Nucleus accumbens (tissue), 56 donors: ENCODE measurements at regions not wholly inside any gene's neighbourhood (a gene's known extent, or its start where the extent isn't known, plus 50 kb on each side); places are given as distances from the start of the nearest gene placed in this dataset.

Experiments used
- DNase-seq, 56 donors: peaks; one replicate each; lab custom pipeline; 2025; lab: John Stamatoyannopoulos, UW

DNA sequence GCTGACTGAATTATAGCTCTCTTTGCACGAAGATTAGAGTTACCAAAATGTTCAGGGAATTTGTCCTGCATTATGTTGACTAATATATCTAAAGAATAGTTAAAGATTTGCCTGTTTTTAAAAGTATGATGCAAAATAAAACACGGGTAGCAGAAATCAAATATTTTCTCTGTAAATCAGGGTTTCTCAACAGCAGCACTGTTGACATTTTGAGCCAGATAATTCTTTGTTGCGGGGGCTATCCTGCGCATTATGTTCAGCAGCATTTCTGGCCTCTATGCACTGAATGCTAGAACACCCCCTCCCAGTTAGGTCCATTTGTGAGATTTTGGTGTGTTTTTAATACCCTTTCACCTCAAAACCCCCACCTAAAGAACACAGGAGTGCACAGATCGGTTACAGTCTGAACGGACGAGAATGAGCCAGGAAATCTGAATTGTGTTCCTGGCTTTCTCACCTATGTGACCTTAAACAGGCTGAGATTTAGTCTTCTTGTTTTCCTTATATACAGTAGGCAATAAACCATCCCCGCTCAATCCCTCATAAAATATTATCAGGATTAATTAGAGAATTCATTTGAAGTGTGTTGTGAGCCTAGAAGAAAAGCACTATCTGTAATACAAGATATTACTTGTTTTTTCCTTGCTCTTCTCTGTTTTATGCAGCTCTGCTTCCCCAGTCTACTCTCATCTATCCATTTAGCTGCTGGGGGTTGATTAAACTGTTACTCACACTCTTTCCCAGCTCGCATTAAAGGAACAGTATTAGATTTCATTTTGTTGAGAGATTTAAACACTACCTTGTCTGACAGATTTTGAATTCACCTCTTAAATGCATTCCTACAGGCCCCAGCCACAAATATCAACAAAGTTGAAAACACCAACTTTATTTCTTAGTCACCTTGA lies 247.5 kb upstream of the GOLIM4 start:
- DNase-seq: no peak

DNA sequence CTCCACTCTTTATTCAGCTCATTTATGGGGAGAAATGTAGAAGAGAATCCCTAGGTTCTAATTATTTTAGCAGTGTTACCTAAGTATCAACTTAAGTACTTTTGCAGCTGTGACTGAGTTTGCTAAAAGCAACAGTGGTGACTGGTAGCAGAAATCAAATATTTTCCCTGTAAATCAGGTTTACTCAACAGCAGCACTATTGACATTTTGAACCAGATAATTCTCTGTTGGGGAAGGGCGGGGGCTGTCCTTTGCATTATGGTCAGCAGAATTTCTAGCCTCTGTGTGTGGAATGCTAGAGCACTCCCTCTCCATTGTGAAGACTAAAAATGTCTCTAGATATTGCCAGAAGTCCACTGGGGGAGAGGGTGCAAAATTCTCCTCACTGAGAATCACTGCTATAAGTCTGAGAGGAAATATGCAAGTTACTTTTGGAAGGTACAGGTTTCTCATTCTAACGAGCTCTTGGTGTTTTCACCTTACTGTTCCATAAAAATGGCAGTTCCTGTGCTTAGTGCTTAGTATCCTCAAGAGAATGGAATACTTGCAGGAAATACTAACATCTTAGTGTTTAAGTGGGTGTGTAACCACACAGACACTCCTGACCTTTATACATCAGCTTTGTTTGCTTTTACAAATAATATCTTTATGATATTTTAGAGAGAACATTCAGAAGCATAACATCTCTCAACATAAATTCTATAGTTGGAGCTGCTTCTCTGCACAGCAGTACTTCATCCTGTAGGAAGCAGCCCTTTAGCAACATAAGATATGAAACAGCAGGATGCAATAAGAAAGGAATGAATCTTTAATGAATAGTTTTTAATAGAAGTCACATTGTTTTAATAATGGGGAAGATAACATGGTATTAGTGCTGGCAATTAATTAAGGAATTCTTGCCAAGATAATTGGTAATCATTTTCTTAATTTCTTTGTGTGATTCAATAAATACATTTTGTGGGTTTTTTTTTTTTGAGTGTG lies 246.5 kb upstream of the GOLIM4 start:
- no peak for DNase-seq

DNA sequence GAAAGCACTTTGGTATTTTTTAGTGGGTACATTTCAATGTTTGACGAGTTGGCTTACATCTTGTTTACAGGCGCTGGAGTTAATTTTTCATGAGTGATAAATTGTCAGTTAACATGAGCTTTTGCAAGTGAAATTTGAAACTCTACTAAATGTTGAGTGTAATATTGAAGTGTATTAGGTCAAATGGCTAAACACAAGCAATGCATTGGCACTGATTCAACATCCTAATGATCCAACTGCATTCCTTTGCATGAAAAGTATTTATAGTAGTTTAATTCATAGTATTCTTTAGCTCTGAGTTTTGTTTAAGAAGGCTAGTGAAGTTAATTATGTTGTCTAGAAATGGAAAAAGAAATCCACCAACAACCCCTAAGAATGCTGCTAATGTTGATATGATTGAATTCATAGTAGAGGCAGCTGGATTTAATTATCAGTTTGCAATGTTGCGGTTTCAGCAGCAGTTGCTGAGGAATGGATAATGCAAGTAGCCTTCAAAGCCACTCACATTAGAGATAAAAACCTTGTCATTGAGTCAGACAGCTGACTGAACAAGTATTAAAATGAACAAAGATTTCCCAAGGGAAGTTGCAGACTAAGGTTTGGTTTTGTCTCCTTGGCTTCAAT lies 245.6 kb upstream of the GOLIM4 start:
- DNase-seq: no peak

DNA sequence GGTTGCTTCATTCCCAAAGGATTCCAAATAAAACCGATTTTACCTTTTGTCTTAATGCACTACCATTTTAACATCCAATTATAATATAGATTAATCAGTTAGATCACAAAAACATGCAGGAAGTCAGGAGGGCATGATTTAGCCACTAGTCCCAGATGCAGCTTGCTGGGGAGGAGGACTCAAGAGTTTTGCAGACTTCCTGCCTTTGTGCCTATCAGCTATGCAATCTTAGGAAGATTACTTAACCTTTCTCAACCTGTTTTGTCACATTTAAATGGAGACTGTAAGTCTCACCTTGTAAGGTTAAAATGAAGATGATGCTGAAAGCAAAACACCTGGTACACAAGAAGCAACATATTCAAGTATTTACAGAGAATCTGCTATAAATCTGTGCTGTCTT lies 242.4 kb upstream of the GOLIM4 start:
- DNase-seq: no peak

DNA sequence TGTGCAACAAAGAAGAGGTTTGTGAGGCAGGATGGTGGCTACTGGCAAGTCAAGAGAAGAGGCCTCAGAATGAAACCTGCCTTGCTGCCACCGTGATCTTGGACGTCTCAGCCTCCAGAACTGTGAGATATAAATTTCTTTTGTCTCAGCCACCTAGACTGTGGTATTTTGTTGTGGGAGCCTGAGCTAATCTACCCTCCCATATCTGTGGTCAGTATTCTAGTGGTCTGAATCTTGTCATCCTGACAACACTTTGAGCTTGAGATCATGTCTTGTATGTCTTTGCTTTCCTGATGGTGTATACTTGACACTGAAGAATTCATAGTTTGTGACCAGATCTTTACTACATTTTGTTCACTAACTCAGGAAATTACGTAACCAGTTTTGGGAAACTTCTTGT lies 240.6 kb upstream of the GOLIM4 start:
- DNase-seq: no peak

DNA sequence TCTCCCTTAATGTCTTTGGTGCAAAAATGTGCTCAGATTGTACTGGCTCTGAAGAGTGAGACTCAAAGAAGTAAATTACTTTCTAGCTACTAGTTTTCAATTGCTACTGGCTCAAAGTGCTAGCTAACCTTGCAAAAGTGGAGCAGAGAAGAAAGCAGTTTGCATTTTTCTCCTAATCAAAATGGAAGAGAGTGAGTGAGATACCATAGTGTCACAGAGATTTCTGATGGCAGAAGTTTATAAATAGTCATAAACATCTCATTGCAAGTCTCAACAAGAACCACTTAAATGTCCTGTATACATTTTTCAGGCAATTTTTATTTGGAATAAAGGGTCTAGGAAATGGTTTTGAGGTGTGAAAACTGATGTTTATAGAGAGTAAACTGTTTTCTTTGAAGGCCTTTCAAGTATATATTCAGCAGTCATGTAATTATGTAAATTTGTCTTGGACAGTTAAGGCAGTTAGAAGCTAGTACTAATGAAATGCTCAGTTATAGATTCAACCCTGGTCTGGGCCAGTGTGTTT lies 237.7 kb upstream of the GOLIM4 start:
- no peak for DNase-seq

DNA sequence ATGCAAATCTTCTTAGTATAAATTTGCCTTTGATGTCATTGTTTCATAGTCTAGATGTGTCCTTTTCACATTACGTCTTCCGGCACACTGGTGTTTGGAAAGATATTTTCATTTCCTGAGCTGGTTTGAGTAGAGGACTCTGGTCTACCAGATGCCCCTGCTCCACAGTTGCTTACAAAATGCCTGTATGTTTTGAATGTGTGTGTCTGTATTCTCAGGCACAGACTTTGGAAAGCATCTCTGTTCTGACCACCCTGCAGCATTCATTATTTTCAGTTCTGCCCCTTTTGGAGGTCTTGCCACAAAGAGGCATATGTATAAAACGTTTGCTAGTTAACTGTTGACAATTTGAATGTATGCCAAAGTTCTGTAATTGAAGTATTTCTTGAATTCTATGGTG lies 236.0 kb upstream of the GOLIM4 start:
- no peak for DNase-seq

DNA sequence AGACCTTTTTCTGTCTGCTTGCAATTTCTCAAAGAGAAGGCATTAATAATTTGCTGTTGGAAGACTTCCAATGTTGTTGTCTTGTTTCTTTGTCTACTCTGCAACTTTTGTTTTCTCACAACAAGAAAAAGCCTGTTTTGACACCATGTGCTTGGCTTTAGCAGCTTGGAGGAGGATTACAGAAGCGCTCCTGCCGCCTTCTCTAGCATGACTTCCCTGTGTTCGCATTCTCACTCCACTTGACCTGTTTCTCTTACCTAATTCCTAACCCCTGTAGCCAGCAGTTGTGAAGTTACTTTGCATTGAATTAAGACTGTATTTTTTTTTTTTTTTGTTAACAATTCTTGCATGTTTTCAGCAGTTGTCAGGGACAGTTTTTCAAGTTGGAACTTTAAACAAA lies 235.3 kb upstream of the GOLIM4 start:
- DNase-seq: no peak

DNA sequence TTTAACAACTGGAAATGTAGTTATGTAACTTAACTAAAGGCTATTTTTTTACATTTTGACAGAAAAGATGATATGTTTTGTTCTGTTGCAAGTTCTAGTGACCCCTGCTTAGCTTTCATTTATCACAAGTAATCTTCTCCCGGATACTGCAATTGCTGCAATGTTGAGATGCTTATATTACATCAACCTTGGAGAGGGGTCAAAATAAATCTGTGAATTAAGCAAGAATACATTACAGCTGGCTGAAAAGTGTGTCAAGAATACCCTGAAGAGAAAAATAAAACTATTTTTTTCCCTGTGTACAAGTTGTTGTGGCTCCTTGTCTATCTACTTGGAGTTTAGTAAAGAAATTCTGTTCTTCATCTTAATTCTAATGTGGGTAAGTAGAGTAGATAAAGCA lies 232.1 kb upstream of the GOLIM4 start:
- DNase-seq: no peak

DNA sequence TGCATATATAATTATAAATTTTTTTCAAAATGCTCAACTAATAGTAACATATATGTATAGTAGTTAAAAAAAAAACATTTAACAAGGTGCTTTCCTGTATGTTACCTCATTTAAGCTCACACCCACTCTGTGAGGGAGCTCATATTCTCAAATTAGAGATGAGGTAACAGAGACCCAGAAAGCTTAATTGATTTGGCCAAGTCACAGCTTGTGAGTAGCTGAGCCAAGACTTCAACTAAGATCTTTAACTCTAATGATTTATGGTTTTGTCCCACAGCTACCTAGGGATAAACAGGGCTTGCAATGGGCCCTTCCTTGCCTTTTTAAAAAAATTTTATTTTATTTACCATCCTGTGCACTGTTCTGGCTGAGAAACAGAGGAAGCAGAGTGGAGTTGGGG lies 230.0 kb upstream of the GOLIM4 start:
- DNase-seq: no peak

DNA sequence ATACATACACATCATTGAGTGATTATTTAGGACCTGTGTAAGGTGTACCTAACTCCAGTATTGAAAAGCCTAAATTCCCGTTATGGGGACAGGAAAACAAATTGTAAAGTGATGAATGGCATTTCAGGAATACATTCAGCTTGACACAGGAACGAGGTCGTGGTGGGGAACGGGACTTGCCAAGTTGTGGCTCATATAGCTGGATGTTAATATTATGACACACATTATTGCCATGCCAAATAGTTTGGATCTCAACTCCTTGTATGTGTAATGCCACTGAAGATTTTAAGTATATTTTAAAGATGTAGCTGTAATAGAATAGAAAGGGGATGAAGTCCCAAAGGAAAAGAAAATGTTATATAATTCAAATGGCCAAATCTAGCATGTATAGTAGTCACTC lies 227.2 kb upstream of the GOLIM4 start:
- DNase-seq: no peak

DNA sequence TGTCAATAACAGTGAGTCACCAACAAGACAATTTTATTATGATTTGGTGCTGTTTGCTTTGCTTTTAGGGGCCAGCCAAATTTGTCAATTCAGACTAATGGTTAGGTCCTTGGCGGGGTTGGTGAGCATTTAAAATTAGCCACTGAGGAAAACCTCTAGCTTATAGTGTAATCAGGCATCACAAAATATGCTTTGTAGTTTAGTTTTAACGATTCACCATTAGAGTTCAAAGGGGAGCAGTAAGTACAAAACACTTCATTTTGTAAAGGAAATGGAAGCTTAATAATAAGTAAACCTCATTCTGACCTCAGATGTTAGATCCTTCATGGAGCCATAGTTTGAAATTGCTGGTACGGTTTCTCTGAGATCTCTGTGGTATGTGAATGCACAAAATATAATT lies 218.4 kb upstream of the GOLIM4 start:
- DNase-seq: no peak

DNA sequence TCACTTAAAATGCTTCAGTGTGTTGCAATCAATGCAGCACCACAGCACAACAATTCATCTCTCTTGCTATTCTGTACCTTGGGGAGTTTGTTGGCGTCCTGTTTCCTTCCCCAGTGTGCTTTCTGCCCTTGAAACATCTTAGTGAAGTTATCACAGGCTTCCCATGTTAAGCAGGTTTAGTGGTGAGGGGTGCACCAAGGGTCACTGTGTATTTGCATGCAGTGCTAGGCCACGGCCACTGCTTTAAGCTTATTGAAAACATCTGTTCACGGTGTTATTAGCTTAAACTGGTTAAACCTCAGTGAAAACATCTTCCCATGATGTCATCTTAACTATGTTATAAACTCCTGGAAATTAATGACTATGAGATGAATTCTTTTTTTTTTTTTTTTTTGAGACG lies 217.3 kb upstream of the GOLIM4 start:
- DNase-seq: no peak

DNA sequence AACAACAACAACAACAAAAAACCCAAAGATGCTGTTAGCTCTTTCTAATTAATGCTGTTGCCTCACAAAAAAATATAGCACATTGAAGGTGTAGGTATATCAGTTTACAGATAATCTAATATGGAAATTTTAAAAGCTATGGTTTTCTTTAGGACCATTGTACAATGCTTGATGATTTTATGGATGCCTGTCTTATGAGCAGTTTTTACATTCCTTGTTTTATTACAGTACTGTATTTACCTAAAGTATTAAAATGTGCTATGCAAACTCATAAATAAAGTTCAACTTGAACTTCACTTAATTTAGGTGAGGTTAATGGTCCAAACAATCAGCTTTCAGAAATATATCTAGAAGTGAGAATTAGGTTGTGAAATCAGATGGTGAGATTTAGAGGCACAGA lies 212.2 kb upstream of the GOLIM4 start:
- no peak for DNase-seq

DNA sequence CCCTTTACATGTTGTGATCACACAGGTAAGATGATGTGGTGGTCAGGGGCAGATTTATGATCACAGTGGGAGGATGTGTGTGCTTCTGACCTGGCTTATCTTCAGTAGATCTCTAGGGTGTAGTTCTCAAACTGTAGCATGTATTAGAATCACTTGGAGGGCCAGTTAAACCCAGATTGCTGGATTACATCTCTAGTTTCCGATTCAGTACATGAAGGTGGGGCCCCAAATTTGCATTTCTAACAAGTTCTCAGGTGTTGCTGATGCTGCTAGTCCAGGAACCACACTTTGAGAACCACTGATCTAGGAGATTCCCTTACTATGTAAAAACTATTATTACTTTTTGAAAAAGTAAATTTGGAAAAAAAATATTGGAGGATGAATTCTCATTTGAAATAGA lies 199.3 kb upstream of the GOLIM4 start:
- DNase-seq: no peak

DNA sequence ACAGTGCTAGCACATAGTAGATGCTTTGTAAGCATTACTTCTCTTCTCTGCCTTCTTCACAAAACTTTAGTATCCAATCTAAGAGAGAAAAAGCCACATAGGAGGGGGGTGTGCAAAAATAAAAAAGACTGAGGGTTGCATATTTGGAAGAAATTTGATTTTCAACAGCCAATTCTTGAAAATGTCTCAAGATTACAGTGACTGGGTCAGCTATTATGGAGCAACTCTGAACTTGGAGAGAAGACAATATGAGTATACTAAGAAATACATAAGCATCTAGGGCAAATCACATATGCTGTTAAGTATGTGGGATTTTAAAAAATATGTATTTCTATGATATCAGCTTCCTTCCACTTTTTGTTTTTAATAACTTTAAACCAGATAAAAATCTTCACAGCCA lies 196.6 kb upstream of the GOLIM4 start:
- DNase-seq: no peak

DNA sequence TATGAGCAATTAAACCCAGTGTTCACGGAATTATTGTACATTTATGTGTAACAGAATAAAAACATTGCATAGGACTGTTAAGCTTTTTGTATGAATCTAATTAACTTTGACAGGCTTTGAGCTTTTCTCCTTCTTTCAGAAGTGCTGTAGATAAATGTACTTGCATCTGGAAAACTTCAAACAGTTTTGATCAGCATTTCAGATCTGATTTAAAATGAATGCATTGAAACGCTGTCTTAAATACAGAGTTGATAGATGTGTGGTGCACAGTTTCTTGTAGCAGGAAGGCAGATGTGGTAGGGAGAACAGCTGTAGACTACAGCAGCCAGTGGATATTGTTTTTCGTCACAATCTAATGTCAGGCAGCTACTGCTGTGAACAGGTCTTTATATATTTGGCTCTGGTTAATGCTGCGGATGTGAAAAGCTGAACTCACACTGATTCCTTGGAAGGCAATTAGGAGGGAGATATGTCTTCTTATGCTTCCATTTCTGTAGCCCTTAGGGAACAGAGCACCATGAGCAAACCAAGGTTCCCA lies 193.8 kb upstream of the GOLIM4 start:
- no peak for DNase-seq

DNA sequence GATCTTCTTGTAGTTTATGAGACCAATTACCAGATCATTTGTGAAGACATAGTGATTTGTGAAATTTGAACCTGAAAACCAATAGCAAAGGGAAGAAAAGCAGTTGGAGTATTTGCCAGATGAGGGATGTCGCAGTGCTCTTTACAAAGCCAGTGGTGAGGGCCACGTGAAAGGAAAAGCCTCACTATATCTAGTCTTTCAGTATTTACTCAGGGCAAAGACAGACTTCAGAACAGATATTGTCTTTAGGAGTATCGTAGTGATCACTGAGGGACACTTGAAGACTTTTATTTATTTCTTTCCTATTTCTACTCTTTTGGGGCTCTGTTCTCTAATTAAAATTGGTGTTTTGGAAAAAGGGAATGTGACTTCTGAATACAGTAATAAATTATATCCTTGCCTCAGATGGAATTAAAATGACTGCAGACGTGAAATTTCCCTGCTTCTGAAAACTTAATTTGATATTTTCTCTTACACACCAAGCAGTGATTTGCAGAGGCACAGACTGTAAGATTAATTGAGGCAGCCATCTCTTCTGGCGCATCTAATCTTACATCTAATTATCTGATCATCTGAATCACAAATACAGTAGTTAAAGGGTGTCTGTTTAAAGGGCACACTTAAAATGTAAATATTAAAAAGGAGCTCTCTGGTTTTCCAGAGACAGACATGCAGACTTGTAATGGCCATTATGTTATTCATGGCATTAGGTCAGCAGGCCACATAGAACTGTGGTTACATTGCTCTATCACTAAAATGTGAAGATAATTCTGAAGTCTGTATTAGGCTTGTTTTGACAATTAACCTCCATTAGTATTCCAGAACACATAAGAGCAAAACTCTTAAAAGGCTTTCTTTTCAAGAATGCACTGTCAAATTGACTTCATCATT lies 193.0 kb upstream of the GOLIM4 start:
- DNase-seq: no peak

DNA sequence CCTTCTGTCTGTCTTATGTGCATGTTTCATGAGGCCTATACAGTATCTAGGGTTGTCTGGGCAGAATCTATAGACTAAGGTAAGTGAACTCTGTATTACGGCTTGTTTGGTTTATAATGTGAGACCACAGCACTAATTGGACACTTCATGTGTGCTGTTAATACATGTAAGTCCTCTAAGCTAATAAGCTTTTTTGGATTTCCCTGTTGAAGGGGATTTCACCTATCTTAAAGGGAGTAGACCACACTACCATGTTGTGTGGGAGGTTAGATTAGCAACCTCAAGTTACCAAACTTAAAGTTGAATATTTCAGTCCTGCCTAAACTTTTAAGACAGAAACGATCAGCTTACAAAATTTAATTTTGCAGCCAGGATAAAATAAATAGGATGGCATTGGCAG lies 189.8 kb upstream of the GOLIM4 start:
- no peak for DNase-seq

DNA sequence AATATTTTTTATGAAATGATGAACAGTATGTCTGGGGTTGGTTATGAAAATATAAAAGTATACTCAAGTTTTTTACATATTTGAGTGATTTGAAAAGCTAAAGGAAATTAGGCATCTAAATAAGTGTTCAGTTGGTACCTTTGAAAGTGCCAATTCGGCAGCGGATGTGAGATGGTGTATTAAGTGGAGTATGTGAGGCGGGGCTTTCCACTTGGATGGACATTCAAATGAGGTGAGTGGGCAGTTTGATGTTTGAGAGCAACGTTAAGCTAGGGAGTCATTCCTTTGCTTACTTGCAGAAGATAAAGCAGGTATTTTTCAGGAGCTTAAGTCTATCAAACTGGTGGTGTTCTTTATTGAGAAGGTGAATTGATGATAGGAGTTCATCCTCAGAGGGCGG lies 189.0 kb upstream of the GOLIM4 start:
- no peak for DNase-seq
